GM18868 (cell line): ENCODE measurements at regions not wholly inside any gene's neighbourhood (a gene's known extent, or its start where the extent isn't known, plus 50 kb on each side); places are given as distances from the start of the nearest gene placed in this dataset.

Source experiments
- ATAC-seq: cut with Tn5 transposase; IDR thresholded peaks from one replicate; pipeline ENCODE4 v1.9.1; 2021; ENCODE audit warnings: mild to moderate bottlenecking, moderate library complexity; ENCODE audit not compliant: unreplicated experiment

GRCh38 chr2:120896126-120896525, 160.5 kb downstream of the GLI2 start:
- ATAC-seq: no peak

GRCh38 chr2:120896901-120897300, 161.2 kb downstream of the GLI2 start:
- ATAC-seq: no peak

GRCh38 chr2:120897399-120897798, 161.7 kb downstream of the GLI2 start:
- no peak for ATAC-seq

GRCh38 chr2:120898496-120898895, 162.8 kb downstream of the GLI2 start:
- ATAC-seq: no peak

GRCh38 chr2:120898961-120899750, 163.5 kb downstream of the GLI2 start:
- no peak for ATAC-seq

GRCh38 chr2:120899771-120900170, 164.1 kb downstream of the GLI2 start:
- no peak for ATAC-seq

GRCh38 chr2:120901201-120901600, 165.5 kb downstream of the GLI2 start:
- no peak for ATAC-seq

GRCh38 chr2:120902592-120902991, 166.9 kb downstream of the GLI2 start:
- ATAC-seq: no peak

- ATAC-seq: no peak
These were observed 168.7 kb downstream of the GLI2 start for GRCh38 chr2:120904379-120904778.

- ATAC-seq: no peak
These were observed 169.2 kb downstream of the GLI2 start for GRCh38 chr2:120904830-120905234.

- no peak for ATAC-seq
These were observed 169.6 kb downstream of the GLI2 start for GRCh38 chr2:120905298-120905697.

- ATAC-seq: no peak
These were observed 170.3 kb downstream of the GLI2 start for GRCh38 chr2:120905824-120906571.

GRCh38 chr2:120906914-120907313, 171.2 kb downstream of the GLI2 start:
- no peak for ATAC-seq

GRCh38 chr2:120907822-120908221, 172.2 kb downstream of the GLI2 start:
- ATAC-seq: no peak

- ATAC-seq: no peak
These were observed 172.8 kb downstream of the GLI2 start for GRCh38 chr2:120908314-120908975.

GRCh38 chr2:120909102-120909501, 173.4 kb downstream of the GLI2 start:
- ATAC-seq: no peak

GRCh38 chr2:120910164-120910563, 174.5 kb downstream of the GLI2 start:
- no peak for ATAC-seq

GRCh38 chr2:120910956-120911951, 175.6 kb downstream of the GLI2 start:
- no peak for ATAC-seq

GRCh38 chr2:120912101-120912985, 176.7 kb downstream of the GLI2 start:
- ATAC-seq: no peak
